Astrocyte of the spinal cord (primary cell): ENCODE measurements at regions not wholly inside any gene's neighbourhood (a gene's known extent, or its start where the extent isn't known, plus 50 kb on each side); places are given as distances from the start of the nearest gene placed in this dataset.

Experiments
- DNase-seq: peaks from one replicate; pipeline ENCODE4 v3.0.0; 2011; ENCODE audit warnings: low read depth, low spot score
- H3K4me3 ChIP-seq: 2 replicates; pipeline ENCODE4 v1.5.1; 2011; ENCODE audit warnings: low read depth, mild to moderate bottlenecking, low read length, moderate library complexity
- in situ Hi-C: cut with HindIII; loops from 2 replicates; pipeline ENCODE4 v1.10.0; 2017; ENCODE audit warnings: low sequenced_read_pairs
- TF ChIP-seq, protein P1 (sequence below): IDR thresholded peaks from 2 replicates; pipeline ENCODE4 v1.5.1; 2012; ENCODE audit warnings: low read depth, mild to moderate bottlenecking, low read length, inconsistent platforms

DNA sequence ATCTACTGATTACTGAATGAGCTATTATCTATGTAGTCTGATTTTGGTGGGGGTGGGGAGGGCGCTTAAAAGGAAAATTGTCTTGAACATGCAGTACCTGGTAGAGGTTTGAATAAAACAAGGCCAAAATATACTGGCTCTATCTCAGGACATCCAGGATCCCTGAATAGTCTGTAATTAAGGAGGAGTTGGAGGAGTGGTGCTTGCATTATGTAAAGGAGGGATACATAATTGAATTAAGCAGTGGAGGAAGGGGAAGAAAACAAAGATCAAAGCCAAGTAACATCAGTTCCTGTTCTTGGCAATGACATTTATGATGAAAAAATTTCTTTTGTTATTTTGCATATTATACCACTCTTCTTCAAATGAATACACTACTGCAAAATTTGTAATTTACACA is 539.4 kb upstream of the ZEB2 start:
- TF ChIP-seq, protein P1, sequence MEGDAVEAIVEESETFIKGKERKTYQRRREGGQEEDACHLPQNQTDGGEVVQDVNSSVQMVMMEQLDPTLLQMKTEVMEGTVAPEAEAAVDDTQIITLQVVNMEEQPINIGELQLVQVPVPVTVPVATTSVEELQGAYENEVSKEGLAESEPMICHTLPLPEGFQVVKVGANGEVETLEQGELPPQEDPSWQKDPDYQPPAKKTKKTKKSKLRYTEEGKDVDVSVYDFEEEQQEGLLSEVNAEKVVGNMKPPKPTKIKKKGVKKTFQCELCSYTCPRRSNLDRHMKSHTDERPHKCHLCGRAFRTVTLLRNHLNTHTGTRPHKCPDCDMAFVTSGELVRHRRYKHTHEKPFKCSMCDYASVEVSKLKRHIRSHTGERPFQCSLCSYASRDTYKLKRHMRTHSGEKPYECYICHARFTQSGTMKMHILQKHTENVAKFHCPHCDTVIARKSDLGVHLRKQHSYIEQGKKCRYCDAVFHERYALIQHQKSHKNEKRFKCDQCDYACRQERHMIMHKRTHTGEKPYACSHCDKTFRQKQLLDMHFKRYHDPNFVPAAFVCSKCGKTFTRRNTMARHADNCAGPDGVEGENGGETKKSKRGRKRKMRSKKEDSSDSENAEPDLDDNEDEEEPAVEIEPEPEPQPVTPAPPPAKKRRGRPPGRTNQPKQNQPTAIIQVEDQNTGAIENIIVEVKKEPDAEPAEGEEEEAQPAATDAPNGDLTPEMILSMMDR = no peak
- in situ Hi-C loops = no loop called here
- no peak for DNase-seq
- no peak overlapping the region for H3K4me3 ChIP-seq

DNA sequence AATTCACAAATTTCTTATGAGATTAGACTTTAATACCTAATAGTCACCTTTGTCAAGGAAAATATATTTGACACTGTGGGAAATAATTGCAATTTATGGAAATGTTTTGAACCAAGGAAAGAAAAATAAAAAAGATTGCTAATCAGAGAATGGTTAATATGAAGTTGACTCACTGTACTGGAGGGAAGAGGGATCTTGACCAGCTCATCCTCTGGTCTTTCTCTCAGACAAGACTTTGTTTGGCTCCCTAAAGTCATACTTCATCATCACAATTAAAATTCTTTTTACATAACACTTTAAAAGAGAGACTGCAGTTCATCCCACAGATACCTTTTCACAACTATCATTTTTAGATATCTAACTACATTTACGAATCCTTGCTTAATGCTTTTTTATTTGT is 538.5 kb upstream of the ZEB2 start:
- TF ChIP-seq, protein P1 = no peak
- in situ Hi-C loops = no loop called here

DNA sequence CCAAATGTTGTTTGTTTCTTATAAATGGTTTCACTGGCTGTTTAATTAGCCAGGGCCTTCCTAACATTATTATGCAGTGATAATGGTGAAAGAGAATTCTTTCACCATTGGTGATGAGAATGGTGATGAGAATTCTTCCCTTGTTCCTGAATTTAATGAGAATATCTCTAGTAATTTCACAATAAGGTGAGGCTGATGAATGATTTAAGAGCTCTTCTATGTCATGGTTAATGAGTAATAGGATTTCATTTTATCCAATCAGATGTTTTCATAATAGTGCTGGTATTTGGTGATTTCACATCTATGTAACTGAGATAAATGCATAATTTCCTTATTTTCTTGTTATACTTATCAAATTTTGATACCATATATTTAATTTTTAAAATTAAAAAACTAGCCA is 535.7 kb upstream of the ZEB2 start:
- in situ Hi-C loops = no loop called here
- TF ChIP-seq, protein P1 = no peak
- no peak for DNase-seq
- no peak overlapping the region for H3K4me3 ChIP-seq

More for the DNA sequence above, 538.5 kb upstream of the ZEB2 start:
- H3K4me3 ChIP-seq = no peak overlapping the region
- no peak for DNase-seq

DNA sequence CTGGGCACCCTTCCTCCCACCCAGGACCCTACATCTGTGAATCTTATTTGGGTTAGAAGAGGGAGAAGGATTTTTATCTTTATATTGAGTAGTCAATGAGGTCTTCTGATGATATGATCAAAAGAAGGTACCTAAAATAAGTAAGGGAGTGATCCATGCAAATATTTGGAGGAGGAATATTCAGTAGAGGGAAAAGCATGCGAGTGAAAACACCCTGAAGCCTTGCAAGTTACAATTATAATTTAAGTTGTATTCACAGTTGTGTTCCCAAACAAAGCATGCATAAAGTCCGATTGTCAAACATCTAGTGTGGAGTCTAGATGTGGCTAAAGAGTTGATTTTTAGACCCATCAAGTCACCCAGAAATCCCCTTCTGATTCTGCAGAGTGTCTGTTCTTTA is 530.2 kb upstream of the ZEB2 start:
- in situ Hi-C loops = no loop called here
- TF ChIP-seq, protein P1 = no peak
- no peak overlapping the region for H3K4me3 ChIP-seq
- no peak for DNase-seq

DNA sequence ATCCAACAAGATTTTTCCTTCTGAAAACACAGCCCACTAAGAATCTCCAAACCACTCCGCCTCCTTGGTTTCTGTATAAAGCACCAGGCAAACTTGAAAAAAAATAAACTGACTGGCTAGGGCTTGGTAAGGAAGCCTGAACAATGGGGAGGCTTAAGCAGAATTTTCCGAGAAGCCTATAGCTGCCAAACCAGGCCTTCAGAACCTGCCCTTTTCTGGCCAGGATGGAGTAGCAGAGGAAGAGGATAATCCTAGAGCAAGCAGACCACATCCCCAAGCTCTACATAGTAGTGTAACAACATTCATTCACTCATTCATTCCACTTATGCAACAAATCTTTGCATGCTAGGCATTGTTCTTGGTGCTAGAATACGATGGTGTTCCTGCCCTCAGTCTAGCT is 529.6 kb upstream of the ZEB2 start:
- in situ Hi-C loops = no loop called here
- no peak for DNase-seq
- H3K4me3 ChIP-seq = no peak overlapping the region
- TF ChIP-seq, protein P1 = no peak

DNA sequence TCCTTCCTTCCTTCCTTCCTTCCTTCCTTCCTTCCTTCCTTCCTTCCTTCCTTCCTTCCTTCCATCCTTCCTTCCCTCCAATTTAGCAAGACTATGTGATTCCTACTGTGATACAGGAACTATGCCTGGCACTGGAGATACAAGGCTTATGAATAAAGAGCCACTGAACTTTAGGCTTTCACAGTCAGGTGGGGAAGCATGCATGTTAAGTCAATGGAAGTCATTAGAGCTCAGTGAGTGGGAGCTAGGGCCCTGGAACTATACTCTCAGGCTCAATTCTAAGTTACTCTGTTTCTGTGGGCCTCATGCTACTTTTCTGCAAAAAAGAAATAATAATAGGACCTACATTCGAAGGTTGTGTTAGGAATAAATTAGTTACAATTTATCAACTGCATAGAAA is 527.6 kb upstream of the ZEB2 start:
- DNase-seq = no peak
- H3K4me3 ChIP-seq = no peak overlapping the region
- TF ChIP-seq, protein P1 = no peak
- in situ Hi-C loops = no loop called here

DNA sequence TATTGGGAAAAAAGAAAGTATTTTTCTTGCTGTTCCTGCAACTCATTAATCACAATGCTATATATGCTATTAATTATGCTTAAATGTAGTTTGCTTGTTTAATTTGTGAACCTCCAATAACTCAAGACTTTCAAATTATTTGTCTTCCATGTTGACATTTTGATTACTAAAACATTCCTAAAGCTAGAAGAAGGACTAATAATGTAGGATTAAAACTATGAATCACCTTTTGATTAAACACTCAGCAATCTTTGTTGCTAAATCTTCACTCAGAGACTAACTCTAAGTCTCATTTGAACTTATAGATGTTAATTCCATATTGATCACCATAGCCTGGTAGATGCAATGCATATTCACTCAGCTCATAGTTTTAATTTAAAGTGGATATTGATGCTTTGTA is 524.6 kb upstream of the ZEB2 start:
- DNase-seq = no peak
- TF ChIP-seq, protein P1 = no peak
- H3K4me3 ChIP-seq = no peak overlapping the region
- in situ Hi-C loops = no loop called here
